NOMO-1 (cell line): ENCODE measurements at regions not wholly inside any gene's neighbourhood (a gene's known extent, or its start where the extent isn't known, plus 50 kb on each side); places are given as distances from the start of the nearest gene placed in this dataset.
"Not testable (repeated sequence)": the region's sequence is repeated elsewhere in the genome, so short reads cannot be mapped to it uniquely, and the experiment has no call there.

Source experiments
- DNase-seq, 2 experiments: peaks; one replicate each; lab custom pipeline; 2025; ENCODE audit not compliant: unreplicated experiment in 2 of 2; lab: John Stamatoyannopoulos, UW

DNA sequence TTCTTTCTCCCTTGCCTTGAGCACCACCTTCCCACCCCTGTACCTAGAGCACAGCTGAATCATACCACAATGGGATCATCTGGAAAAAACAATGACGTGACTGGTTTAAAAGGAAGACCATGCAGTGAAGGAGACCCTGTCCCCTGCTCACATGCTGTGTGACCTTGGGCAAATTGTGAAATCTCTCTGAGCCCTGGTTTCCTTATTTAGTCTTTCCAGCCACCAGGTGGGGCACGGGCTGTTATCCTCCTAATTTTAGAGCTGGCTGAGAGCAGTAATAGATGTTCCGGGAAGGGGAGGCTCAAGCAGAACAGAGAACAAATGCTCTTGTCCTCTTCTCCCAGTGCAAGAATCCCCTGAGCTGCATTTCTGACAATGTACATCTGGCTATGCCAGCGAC is 198.3 kb downstream of the RPS24 start:
- DNase-seq: peak; percentile 29 to 47

DNA sequence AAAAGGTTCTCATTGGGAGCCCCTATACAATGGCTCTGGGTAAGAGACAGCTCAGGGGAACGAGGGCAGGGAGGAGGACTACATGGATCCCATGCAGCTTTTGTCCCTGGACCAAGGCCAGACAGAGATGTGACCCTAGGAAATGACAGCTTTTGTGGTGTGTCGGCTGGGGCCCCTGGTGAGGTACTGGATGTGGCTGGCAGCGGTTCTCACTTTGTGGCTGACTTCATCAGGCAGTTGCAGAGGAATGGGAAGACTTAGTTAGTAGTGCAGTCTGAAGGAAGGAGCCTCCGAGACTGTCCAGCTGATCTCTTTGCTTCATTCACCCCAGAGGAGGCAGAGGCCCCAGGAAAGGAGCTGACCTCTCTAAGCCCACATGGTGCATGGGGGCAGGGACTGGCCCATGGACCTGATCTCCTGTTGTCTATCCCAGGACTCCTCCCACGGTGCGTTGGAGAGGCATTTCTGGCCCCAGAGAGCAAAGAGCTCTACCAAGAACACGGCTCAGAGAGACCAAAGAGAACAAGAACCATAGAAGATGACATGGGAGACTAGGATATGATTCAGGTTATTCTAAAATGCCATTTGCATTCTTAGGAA is 202.9 kb downstream of the RPS24 start:
- DNase-seq: peak; percentile 18 to 28

DNA sequence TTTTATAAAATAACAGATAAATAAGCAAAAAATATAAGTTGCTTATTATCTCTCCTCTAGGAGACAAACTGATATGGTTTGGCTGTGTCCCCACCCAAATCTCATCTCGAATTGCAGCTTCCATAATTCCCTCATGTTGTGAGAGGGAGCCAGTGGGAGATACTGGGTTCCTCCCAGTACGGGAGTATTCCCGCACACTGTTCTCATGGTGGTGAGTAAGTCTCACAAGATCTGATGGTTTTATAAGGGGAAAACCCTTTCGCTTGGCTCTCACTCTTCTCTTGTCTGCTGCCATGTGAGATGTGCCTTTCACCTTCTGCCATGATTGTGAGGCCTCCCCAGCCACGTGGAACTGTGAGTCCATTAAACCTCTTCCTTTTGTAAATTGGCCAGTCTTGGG is 204.3 kb downstream of the RPS24 start:
- DNase-seq: not testable (repeated sequence)

DNA sequence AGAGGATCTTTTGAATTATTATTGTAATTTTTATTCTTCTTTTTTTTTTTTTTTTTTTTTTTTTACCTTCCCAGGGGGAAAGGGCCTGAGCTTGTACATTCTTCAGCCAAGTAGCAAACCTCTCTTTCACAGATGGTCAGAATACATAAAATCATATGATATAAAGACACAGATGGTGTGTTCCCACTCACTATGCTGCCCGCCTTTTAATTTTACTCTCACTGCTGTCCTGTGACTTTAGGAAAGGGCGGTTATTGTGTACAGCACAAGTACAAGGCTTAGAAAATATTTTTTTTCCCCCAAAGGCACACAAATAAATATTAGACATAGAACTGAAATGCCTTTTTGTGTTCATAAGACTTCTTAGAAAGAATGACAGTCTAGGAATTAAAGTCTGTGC is 213.6 kb downstream of the RPS24 start:
- no peak for DNase-seq

DNA sequence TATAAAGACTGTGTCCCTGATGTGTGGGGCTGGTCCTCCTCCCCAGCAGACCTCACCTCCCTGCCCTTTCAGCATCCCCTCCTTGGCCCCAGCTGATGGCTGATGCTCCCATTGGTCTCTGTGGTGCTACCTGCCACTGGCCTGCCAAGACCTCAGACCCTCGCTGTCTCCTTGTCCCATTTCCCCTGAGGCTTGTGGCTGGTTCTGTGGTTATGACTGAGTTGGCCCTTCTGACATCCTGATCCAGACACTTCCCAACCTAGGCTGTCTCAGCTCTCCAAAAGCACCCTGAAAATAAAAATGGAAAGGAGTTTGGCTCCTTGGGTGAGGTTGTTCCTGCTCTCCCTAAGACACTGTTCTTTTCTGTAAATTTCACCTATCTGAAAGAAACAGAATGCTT is 214.2 kb downstream of the RPS24 start:
- no peak for DNase-seq

DNA sequence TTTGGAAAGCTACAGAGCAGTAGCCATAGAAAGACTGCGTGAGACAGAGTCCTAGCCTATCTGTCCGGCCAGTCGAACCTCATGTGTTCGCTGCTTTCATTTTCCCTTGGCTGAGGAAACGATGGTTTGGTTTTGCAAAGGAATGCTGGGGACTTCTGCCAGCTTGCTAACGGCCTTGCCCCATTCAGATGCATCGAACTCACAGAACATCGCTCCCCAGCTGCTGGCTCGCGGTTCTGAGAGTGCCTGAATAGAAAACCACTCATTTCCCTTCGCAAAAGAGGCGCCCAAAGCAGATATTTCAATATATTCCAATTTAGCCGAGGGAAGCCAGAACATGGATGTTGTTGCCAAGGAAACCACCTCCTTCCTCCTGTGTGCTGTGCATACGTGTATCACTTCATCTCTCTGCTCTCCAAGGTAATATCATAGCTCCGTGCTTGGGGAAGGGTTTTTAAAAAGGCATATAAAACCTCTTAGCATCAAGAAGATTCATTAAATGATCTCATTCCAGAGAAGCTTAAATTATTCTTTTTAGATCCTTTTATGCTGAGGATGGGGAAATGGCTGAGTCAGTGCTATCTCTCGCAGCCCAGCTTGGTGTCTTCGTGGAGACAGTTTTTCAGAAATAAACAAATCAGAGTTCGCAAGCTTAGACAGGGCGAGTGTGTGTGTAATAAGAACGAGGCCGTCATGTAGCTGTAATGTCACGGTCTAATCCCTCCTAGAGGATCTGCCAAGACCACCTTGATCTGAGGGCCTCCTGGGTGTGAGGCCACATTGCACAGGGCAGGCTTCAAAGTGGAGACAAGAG is 215.2 kb downstream of the RPS24 start:
- DNase-seq: no peak

DNA sequence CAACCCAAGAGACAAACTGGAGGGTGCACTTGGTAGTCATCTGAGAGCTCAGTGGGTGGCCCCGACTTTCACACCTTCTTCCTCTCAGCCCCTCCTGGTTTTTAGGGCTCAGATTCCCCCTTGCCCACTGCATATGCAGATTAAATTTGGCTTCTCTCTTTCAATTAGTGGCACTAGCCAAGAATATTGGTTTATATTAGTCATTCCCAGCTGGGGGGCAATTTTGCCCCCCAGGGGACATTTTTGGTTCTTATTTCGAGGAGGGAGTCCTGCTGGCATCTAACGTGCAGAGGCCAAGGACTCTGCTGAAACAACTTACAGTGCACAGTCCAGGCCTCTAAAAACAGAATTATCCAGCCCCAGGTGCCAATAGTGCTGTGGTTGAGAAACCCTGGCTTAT is 216.0 kb downstream of the RPS24 start:
- DNase-seq: no peak

DNA sequence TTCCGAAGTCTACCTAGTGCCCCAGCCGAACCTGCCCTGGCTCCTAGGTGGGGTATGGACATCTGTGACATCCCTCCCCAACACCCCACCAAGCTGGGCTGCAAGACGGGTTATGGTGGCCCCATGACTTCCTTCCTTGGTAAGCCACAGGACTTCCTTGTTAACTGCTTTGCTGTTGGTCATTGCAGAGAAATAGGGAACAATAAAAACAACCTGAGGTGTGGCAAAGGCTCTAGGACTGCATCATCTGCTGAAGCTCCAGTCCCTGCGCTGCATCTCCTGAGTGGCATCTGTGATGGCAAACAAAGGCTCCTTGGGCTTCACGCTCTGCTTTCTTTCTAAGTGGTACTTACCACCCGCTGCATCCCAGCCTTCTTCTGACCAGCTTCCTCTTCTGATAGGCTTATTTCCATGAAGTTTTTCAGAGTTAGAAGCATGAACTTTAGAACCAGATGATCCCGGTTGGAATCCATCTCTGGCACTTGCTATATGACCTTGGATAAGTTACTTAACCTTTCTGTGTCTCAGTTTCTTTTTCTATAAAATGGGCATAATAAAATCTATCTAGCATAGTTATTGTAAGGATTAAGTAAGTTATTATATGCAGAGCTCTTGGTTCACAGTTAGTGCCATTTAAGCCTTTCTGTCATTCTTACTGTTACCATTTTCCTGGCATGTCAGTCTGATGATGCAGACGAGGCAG is 216.8 kb downstream of the RPS24 start:
- DNase-seq: peak; percentile 91 to 96

DNA sequence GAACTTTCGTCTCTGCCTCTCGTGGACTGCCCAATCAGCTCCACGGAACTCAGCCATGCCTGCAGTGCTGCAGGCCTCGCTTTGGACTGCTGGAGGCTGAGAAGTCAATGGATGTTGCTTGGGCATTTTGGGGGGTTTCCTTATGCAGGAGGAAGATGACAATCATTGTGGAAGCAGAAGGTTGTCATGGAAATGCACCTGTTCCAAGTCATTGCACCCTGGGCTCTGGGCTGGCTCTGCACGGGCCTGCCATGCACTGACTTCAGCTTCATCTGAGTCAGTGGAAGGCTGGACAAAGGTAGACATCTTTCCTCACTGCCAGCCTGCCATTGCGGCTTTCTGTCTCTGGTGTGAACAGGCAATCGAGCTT is 217.3 kb downstream of the RPS24 start:
- DNase-seq: no peak

DNA sequence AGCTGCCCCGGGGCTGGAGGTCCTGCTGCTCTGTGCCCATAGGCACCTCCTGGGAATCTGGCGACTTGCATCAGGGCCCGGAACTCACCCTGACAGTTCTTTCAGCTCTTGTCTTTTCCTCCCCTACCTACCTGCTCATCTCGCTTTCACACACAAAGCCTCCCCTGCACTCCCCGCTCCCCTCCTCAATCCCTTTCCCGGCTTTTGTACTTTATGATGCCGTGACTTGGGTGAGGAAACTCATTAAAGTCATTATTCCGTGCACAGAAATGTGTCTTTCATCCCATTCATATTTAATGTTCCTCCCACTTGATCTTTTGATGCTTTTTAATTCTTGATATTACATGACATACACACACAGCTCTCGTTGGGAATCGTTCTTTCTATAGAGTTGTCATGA is 218.6 kb downstream of the RPS24 start:
- DNase-seq: no peak

DNA sequence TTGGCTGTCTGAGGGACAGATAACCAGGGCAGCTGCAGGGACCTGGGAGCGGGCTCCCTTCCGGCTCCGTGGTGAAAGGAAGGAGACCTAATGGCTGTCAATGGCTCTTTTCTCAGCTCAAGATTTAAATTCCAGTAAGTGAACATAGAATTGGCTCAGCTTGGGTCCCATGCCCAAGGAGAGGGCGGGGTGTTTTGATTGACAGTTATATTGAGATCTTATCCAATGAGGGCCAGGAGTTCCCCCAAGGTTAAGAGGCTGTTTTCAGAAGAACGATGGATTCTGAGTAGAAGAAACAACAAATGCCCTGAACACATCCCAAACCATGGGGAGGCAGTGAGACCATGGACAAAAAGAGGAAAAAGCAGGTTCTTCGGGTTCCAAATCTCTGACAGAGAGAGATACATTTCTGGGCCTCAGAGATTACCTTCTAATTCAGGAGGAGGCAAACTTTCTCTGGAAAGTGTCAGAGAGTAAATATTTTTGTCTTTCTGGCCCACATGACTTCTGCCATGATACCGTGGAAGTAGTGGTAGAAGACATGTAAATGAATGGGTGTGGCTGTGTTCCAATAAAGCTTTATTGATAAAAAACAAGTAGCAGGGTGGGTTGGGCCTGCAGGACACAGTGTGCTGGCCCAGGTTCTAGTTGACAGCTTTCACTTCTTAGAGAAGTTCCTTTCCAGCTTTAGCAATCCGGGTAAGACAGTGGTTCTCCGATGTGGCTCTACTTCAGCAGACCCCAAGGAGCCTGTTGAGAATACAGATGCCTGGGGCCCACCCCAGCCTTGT is 219.6 kb downstream of the RPS24 start:
- no peak for DNase-seq

DNA sequence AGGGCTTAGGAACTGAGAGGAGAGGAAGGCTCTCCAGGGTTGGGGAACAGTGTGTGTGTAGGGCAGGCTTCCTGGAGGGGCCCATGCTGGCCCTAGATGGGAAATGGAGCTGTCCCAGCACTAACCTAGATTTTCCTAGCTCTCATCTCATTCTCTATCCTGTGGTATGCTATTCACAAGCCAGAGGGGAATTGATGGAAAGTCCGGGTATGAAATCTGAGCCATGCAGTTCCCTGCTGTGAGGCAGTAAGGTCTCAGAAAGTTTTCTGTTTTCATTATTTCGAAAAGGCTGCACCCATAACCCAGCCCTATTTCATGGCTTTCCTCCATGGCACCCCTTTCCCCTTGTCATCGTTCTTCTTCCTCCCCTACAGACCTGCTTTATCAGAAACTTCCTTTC is 220.3 kb downstream of the RPS24 start:
- no peak for DNase-seq

DNA sequence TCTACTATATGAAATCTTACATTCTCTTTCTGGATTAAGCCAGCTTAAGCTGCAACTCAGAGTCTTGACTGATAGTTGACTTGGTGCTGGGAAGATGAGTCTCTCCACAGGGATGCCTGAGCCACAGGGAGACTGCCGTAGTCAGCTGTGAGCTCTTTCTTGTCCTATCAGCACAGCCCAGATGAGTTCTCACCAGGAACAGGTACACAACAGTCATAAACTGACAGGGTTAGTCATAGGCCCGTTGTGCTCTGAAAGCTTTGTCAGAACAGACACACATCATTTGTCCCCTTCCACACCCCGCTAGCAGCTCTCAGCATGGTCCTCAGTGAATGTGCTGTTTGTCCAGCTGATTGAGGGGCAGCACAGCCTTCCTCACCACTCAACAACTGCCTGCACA is 221.6 kb downstream of the RPS24 start:
- no peak for DNase-seq

DNA sequence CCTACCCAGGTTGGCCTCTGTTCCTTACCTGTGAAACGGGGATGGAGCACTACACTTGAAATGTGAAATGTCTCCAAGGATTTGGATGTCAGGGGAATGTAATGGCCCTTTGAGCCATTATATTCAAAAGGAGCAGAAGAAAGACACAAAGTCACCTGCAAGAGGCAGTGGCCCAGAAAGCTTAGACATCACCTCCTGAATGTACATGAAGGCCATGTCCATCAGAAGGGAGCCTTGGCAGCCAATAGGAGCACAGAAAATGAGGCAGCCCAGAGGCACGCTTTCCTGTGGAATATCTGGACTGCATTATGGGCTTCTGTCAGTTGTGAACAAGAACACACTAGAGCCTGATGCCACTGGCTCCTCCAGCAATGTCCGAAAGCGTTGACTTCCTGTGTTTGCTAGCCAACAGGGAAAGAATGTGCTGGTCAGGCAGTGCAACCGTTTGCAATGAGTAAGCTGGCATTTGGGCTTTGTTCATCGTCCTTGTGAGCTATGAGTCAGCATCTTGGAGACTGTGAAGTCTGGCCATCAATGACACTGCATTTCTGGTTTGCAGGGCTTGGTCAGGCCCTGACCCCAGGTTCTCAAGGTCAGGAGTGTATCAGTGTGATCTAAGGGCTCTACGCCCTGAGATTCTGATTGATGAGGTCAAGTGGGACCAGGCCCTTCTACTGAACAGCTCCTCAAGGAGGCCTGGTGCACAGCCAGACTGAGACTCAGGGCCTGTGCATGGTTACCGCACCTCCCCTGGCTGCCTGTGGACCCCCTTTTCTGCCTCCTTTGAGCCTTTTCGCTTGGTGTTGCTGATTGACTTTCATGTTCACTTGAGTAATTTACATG is 222.4 kb downstream of the RPS24 start:
- DNase-seq: peak; percentile 61 to 84

DNA sequence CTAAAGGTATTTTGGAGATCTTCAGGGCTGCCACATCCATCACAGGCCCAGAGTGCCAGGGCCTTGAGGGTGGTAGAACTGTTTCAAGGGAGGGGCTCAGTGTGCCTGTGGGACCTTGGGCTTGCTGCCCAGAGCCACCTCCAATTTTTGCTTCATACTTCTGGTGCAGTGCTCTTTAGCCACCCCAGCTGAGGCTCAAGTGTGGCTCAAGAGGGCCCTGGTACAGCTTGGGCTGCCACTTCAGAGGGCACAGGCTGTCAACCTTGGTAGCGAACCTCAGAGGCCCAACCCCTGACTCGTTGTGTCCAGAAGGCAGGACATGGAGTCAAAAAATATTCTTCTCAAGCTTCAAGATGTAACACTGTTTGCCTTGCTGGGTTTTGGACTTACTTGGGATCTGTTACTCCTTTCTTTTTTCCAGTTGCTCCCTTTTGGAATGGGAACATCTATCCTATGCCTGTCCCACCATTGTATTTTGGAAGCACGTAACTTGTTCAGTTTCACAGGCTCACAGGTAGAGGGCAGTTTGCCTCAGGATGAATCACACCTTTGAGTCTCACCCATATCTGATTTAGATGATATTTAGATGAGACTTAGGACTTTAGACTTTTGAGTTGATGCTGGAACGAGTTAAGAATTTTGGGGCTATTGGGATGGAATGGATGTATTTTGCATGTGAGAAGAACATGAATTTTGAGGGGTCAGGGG is 224.8 kb downstream of the RPS24 start:
- no peak for DNase-seq

DNA sequence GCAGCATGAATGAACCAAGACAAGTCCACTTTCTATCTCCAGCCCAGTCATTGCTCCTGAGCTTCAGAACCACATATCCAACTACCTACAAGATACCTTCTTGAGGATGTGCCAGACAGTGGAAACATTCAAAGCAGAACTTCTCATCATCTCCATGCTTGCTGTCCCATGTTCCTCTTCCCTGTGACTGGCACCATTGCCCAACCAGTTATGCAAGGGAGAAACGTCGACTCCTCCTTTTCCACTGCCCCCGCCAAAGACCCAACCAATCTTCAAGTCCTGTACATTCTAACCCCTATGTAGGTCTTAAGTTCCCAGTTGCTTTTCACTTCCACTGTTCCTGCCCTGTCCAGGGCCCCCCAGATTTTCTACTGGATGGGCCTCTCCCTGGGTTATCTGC is 225.7 kb downstream of the RPS24 start:
- peak; percentile 9 to 60 for DNase-seq

DNA sequence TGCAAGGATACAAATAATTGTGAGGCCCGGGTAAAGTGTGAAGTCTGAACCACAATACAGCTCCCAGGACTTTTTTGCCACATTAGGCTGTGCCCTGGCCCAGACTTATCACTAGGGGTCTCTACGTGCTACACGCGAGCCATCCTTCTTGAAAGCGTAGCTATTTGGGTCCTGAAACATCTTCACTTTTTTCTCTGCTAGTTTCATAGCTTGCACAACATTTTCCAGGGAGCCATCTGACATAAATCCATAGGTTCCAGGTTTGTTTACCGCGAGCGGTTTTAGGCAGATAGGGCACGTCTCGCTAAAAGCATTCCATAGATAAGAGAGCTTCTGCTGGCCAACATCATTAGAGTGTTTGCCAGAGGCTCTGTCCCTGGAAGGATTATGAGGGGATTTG is 226.5 kb downstream of the RPS24 start:
- DNase-seq: no peak

DNA sequence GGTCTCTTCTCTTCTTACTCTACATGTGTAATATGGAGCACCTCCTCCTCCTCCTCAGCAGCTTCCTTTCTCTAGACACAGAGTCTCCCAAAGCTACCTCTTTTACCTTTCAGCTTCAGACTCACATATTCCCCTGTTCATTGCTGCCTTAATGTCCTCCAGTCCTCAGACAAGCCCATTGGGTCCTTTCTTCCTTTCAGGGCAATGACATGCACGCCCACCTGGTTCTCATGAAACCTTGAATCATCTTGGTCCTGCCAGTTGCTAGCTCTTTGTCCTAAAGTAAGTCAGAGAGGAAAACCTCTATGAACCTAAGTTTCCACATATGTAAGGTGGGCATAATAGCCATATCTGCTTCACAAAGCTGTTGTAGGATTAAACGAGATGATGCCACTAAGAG is 227.0 kb downstream of the RPS24 start:
- no peak for DNase-seq

DNA sequence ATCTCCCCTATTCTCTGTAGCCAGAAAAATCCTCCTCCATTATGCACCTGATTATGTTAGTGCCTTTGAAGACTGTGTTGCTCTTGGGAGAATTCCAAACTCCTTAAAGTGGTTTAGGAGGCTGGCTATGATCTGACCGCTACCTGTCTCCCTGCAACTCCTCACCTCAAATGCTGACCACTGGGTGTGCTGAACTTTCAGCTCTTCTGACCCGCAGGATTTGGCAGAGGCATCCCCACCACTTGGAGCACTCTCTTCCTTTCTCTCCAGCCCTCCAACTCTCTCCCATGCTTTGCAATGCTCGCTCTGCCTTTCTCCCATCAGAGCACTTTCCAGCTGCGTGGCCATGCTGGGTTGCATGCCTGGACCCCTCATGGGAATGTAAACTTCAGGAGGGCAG is 227.6 kb downstream of the RPS24 start:
- DNase-seq: no peak

DNA sequence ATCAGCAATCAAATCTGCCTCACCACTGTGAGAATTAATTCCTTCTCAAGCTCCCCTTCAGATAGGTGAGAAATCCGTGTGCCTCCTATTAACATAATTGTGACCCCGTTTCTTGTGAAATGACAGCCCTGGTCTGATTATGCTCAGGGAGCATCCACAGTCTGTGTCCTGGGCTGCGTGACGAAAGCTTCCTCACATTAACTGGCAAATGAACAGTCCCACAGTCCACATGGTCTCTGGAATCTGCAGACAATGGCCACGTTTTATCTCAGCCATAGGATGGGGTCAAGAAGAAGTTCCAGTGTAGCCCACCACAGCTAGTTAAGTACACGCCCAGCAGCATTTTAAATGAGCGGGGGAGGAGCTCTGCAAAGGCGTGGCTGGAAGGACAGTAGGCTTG is 229.2 kb downstream of the RPS24 start:
- DNase-seq: no peak
